B cell (primary cell): ENCODE measurements at regions not wholly inside any gene's neighbourhood (a gene's known extent, or its start where the extent isn't known, plus 50 kb on each side); places are given as distances from the start of the nearest gene placed in this dataset.

ENCODE experiments used
- EZH2 ChIP-seq: IDR thresholded peaks from 2 replicates; pipeline ENCODE4 v1.6.1; 2012; ENCODE audit warnings: borderline replicate concordance, low read depth, mild to moderate bottlenecking, moderate library complexity, low read length; ENCODE audit not compliant: insufficient read depth, poor library complexity, severe bottlenecking
- TF ChIP-seq, protein P1 (sequence below): fragments of 200-600 bp; IDR thresholded peaks from one replicate; pipeline ENCODE4 v1.8.0; 2022; ENCODE audit warnings: antibody characterized with exemption, mild to moderate bottlenecking

DNA sequence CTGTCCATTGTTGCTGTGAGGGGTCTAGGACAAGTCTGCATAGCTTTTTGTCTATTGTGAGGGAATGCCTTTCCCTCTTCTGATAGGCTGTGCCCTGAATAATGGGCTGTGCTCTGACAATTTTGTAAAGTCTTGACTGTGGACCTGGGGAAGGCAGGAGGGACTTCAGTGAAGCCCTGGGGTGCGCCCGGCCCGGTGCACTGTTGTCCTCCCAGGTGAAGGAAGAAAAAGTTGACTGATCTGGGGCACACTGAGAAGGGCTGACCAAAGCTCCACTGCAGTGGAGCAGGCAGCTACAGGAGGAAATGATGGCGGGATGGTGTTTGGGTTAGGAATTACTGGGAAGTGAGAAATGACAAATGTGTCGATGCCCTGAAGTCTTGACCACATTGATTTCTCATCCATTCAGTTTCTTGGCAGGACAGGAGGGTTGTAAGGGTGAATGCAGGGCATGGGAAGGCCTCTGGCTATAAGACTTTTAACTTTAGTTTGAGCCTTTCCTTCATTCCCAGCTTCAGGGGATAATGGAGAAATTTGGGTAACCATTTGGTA, 224.0 kb upstream of the CST7 start:
- TF ChIP-seq, protein P1, sequence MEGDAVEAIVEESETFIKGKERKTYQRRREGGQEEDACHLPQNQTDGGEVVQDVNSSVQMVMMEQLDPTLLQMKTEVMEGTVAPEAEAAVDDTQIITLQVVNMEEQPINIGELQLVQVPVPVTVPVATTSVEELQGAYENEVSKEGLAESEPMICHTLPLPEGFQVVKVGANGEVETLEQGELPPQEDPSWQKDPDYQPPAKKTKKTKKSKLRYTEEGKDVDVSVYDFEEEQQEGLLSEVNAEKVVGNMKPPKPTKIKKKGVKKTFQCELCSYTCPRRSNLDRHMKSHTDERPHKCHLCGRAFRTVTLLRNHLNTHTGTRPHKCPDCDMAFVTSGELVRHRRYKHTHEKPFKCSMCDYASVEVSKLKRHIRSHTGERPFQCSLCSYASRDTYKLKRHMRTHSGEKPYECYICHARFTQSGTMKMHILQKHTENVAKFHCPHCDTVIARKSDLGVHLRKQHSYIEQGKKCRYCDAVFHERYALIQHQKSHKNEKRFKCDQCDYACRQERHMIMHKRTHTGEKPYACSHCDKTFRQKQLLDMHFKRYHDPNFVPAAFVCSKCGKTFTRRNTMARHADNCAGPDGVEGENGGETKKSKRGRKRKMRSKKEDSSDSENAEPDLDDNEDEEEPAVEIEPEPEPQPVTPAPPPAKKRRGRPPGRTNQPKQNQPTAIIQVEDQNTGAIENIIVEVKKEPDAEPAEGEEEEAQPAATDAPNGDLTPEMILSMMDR: no peak
- no peak for TF ChIP-seq EZH2
